HG02981 (cell line): ENCODE measurements at regions not wholly inside any gene's neighbourhood (a gene's known extent, or its start where the extent isn't known, plus 50 kb on each side); places are given as distances from the start of the nearest gene placed in this dataset.

Source experiments
- ATAC-seq: cut with Tn5 transposase; IDR thresholded peaks from one replicate; pipeline ENCODE4 v1.9.1; 2021; ENCODE audit warnings: mild to moderate bottlenecking, moderate library complexity; ENCODE audit not compliant: unreplicated experiment

DNA sequence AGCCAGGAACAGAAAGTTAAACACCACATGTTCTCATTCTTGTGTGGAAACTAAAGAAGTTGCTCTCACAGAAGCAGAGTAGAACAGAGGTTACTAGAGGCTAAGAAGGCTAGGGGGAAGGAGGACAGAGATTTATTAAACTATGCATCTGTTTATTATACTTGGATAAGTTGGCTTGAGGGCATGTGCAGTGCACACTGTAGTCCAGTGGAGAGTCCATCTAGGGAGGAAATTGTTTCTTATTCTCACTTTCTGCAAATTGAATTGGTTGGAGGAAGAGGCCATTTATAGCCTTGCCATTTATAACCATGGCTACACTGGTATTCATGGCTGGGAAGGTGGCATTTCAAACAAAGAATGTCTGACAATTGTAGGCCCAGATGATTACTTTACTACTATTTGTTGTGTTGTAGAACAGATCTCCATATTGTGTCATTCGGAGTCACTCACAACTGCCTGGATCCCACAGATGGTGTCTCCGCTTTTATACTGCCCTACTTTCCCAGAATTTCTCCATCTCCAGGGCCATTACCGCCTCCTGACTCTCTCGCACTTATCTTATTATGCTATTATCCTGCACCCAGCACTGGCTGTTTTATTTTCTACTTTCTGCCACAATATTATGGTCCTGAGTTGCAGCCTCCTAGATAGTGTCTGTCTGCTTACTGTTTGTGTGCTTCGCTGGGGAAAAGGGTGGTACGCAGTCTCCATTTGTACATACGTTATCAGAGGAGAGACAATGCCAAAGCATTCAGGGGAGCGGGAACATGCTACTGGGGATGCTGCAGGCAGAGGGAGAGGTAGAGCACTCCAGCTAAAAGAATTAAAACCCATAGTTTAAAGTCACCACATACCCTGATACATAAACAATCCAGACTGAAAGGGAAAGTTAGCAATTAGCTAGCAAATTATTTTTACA lies 169.3 kb upstream of the BLID start:
- ATAC-seq: no peak

DNA sequence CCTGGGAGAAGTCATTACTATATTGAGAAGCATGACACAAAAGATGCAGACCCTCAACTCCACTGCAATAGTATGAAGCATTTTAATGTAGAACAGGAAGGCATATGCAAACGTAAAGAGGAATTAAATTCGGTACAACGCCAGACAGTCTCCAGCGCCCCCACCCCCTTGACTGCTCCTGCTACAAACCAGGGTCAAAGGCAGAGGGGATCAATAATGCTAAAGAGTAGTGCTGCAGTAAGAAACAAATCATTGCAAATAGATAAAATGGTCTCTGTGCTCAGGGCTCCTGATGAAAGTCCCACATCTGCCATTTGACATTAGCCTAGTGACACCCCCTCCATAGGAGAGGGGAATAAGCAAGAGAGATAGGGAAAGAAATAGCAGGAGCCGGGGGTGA lies 164.9 kb upstream of the BLID start:
- ATAC-seq: no peak

DNA sequence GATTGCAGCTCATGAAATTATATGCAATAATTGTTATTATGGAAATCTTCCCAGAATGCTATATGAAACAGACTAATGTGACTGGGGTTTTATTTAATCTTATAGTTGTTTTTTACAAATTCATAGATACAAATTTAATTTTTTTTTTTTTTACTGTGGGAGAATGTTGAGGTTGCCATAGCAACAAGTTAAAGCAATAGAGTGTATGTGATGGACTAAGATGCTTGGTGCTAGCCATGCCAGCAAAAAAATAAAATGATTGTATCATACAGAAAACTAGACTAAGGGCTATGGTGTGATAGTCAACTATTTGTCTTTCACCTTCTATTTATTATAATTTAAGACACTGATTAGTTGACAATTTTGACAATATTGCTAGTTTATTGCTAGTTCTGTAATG lies 163.2 kb upstream of the BLID start:
- ATAC-seq: no peak

DNA sequence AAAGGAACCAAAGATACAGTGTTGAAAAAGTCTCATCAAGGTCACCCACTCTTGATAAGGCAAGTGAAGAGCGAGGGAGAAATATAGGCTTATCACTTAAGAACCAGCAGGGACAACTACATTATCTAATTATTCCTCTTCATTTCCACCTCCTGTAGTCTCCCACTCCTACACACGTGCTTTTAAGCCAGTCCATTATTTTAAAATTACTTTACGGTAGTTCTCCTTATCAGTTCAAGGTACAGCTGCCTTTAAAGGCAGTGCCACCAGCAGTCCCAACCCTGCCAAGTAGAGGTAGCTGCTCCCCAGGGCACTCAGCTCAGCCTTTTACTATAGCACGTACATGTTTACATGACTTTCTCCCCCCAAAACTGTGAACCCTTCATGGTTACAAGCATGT lies 161.5 kb upstream of the BLID start:
- ATAC-seq: no peak

DNA sequence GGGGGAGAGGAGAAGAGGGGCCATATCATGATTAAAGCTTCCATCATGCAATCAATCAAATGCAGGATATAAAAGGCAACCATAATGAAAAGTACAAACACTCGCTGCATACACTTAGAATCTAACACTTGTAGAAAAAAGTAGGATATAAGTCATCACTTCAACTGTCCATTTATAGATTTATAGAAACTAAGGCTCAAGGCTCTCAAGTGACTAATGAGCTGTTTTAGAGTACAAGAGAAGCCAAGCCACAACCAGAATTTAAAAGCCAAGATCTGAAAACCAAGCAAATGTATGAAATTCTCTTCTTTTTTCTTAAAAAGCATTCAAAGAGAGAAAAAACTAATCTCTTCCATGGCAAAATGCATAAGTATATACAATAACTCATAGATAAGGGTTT lies 160.2 kb upstream of the BLID start:
- no peak for ATAC-seq

DNA sequence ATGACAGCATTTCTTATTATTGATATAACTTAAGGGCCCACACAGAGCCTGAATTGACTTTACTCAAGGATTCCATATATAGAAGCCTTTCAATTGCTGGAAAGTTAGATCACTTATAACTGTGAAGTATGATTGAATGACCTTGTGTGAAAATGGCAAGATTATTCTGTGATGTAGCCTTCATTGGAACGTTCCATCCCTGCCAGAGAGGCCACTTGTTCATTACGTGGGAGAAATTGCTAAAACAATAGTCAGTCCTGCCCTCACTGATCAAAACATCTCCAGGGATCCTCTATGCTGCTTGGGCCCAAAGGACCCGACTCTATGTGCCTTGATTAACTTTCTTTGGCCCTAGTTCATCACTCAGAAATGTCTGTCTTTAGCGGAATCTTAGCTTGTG lies 159.5 kb upstream of the BLID start:
- ATAC-seq: no peak

DNA sequence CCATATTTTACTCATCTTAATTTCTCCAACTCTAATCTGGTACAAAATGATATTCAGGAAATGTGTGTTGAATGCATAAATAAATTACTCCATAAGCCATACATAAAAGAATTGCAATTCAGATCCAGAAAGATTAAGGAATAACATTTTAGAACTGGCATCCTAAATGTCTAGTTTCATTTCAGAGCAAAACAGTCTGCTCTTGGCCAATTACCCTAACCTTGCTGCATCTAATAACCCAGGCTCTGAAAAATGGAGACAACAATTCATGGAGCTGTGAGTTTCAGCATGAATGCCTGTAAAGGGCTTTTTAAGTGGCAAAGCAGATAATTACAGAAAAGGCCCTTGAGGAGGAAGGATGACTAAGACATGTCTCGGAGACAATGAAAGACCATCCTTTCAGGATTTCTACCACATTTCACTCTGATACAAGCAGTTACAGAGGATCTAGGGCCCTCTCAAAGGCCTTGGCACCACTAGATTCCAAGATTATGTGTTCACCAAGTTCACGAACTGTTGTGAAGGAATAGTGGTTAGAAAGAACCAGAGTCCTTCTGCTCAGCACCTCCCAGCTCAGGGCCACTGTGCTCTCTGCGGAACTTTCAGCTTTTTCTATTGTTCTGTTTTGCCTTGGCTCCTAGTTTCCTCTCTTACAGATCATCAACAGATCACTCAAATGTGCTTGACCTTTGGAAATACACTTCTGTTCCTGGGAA lies 157.6 kb upstream of the BLID start:
- no peak for ATAC-seq

DNA sequence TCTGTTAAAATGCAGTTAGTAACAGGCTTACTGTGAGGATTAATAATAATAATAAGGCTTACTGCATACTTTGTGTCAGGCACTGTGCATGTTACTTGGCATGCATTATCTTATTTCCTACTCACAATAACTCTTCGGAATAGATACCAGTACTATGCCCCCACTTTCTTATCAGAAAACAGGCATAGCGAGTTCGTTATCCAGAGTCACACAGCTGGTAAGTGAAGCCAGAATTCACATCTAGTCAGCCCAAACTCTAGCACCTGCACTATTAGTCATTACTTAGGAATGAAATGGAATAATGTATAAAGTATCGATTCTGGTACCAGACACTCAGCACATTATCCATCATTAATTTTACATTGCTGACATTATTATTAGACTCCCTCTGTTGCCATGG lies 155.7 kb upstream of the BLID start:
- ATAC-seq: no peak

DNA sequence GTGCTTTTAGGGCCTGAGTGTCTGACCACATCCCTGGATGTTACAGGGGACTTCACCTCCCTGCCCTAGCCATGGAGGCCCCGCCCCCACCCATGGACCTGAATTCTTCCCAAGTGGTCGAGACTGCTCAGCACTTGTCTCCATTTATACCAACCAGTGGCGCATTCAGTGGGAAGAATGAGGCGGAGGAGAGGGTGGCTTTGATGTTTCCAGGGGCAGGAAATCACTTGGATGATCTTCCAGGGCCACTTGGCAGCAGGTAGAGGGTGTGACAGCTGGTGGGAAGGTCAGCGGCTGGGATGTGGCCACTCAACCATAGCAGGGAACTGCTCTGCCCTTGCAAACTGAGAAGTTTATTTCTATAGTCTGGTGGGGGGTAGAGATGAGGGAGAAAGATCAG lies 155.1 kb upstream of the BLID start:
- ATAC-seq: no peak

DNA sequence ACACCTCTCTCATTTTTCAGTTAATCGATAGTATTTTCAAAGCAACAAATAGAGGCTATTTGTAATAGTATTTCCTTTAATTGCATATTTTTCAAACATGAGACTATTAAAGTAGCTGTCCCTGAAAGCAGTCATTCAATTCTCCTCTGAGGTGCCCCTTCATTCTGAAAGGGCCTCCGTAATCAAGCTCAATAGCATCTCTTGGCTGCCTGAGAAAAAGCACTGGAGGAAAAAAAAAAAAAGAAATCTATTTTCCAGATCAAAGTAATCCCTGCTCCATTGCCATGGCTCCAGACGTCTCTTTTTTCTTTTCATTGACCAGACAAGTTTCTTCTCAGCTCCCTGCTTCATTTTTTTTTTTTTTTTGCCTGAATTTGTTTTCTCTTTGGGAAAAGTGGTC lies 154.5 kb upstream of the BLID start:
- ATAC-seq: no peak

DNA sequence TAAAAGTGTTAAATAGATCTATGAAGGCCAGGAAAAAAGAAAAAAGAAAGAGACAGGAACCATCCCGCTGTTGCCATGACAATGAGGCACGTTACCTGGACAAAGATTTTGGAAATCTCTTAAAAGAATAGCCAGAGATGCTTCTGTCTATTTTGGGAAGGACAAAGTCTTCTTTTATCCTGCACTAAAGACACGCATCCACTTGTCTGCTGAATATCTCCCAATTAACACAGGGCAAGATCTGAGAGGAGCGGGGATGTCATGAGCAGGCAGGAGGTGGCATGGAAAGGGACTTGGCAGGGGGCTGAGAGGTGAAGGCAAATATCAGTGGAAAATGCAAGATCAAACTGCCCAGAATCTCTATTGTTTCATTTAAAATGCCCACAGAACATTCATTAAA lies 153.8 kb upstream of the BLID start:
- ATAC-seq: no peak

DNA sequence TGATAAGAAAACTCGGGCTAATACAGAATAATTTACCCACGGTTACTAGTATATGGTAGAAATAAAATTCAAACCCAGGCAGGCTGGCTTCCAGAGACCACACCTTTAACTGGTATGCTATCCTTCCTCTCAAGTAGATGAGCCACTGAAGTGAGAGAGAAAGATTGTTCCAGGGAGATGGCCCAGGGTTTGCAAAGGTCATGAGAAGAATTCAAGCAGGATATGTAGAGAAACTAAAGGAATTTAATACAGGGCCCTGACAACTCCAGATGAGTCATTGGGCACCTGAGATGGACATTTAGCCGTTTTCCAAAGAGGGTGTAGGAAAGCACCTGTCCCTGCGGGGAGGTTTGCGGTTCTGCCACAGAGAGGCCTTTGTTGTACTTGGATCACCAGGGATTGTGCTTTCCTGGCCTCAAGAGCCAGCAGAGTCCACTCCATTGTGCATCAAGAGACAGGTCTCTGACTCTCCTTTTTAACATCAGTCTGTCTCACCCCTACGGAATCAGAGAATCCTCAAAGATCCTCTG lies 152.7 kb upstream of the BLID start:
- ATAC-seq: no peak

DNA sequence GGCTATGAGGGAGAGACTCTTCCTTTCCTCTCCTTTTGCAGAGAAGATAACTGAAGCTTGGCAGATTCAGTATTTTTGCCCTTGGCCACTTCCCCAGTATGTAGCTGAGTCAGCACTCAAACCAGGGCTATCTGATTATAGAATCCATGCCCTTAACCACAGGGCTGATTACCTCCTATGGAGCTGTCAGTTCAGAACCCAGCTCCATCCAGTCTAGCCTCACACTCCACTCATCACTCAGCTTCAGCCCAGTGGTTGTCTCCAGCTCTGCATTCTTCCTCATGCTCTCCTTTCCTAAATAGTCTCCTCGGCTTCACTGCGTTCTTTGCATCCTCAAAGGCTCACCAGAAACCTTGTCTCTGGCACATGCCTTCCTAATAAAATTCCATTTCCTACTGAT lies 151.6 kb upstream of the BLID start:
- no peak for ATAC-seq

DNA sequence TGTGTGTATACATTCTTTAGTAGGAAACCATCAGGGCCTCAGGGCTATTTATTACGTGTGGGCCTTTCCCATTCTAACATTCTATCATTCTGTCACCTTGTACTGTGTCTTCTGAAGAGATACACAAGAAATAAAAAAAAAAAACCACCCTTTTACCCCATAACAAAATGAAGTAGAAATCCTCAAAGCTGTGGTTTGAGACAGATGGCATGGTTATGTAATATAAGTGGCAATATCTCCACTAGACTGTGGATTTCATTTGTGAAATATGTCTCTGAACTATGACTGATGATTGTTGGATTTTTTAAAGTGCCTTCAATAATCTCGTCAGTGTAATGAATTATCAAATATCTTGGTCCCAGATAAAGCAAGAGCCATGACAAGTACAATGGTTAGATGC lies 150.0 kb upstream of the BLID start:
- ATAC-seq: no peak

DNA sequence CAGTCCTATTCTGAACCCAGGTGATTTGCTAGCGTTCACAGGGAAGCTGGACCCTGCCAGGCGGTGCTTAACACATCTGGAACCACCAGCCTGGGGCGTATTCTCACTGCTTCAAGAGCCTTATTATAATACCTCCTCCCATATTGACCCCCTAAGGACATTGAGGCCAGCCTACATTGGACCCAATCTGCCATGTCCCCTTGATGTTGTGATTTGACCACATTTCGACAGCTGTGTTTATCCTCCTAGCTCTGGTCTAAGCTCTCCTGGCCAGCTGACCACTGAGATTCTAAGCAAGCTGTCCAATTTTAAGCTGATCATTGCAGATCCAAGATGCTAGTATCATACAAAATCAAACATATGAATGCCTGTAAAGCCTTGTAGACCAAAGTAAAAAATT lies 148.1 kb upstream of the BLID start:
- ATAC-seq: no peak

DNA sequence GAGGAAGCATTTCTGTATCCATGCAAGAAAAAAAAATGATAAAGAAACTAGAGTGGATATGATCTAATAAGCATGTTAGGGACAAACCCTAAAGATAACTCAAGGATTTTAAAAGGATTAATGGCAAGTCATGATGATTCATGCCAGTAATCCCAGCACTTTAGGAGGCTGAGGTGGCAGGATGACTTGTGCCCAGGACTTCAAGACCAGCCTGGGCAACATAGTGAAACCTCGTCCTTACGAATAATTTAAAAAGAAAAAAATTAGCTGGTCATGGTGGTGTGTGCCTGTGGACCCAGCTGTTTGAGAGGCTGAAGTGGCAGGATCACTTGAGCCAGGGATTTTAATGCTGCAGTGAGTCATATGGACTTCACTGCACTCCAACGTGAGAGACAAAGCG lies 145.5 kb upstream of the BLID start:
- no peak for ATAC-seq

DNA sequence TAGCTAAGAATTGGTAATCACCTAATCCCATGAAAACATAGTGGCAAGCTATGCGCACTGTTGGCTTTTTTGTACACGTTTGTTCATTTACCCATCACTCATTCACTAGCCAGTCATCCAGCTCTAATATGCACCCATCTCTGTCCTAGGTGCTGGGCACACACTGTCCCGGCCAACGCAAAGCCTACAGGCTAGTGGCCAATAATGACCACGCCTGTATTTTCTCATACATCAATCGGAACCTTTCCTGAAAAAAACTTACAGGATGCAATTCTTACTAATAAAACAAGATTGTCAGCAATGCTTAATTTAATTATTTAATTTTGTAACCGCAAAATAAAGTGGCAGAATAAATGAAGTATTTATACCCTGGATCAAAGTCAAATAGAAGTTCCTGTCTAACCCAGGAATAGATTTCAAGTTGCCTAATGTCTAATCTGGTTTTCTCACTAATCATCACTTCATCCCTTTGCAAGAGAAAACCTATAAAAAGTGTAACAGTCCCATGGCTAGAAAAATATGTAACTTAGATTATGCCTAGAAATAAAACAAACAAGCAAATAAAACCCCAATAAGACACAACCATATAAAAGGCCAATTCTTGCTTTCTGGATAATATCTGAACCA lies 143.3 kb upstream of the BLID start:
- no peak for ATAC-seq

DNA sequence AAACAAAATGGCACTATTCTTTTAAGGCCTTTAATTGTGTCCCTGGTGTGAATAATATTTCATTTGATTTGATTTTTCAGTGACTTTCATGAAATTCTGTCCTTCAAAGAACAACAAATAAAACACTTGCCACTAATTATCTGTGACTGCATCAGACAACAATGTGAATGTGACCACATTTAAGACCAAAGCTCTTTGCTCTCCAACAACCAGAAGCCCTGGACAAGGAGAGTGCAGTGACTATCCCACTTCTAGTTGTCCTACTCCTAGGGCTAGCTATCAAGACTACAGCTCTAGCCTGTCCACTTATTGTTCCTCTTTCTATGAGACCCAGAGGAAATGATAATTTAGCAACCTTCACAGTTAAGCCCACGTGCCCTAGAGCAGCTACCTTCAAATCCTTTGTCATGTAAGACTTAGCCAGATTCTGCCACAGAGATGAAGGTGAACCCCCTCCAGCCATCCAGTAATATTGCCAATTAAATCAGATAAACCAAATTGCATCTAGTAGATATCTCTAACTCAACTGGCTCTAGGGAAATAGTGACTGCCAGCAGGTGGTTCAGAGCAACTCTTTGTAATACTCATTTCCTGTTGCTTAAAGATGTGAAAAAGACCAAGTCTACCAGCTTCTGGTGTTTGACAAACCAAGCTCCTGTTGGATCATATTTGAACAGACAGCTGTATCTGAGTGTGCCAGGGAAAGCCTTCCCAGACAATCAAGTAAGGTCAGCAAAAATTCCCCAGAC lies 142.6 kb upstream of the BLID start:
- ATAC-seq: no peak

DNA sequence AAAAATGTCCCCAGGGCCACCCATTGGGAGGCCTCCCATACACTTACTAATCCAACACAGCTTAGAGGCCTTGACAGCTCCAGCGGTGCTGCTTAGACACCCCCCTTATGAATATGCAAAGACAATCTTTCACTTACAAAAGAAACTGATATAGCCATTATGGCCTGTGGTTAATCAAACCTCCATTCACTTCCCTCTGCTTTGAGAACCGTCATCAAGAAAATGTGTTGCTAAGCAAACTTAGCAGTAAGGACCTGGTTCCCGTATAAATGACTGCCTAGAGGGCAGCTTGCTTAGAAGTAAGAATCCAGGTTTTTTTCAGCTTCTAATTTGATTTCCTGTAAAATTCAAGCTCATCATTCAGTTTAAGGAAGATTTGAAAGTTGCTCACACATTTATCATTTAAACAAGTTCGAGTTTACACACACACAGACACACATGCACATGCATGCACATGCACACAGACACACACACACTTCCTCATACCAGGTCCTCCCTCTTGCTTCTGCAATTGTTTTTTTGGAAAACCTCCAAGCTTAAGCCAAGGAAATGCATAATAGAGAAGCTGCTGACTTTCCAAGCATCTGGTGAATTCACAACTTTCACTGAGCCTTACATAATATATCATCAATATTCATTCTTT lies 137.7 kb upstream of the BLID start:
- no peak for ATAC-seq

DNA sequence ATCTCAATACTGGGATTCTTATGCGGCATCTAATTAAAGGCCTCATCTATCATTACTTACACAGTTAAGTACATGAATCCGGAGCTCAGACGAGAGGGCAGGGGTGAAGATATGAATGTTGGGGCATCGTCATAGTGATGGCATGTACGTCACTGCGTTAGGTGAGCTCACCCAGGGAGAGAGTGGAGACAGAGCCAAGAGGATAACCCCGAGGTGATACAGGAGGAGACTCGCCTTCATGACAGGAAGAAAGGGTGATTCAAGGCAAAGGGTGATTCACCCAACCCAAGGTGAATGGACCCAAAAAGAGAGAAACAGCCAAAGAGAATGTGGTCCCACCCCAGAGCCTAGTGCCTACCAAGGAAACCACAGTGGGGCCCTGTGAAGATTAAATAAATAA lies 132.9 kb upstream of the BLID start:
- no peak for ATAC-seq

DNA sequence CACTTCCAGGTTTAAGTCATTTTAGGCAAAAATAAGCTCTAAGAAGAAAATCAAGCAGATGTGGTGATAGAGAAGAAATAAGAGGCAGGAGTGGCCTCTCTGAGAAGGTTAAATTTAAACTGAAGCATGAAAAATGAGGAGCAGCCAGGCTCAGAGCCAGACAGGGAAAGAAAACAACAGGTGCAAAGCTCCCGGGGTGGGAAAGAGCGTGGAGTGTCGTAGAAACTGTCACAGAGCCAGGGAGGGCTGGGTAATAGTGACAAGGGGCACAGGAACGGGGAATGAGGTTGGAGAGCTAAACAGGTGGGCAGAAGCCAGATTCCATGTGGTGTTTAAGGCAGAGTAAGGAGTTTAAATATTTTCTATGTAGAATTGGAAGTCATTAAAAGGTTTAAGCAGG lies 132.1 kb upstream of the BLID start:
- no peak for ATAC-seq
